NCI-H2196 treated with DMSO at 0.1 percent for 48 hours (cell line): ENCODE measurements at regions not wholly inside any gene's neighbourhood (a gene's known extent, or its start where the extent isn't known, plus 50 kb on each side); places are given as distances from the start of the nearest gene placed in this dataset.
"Not testable (repeated sequence)": the region's sequence is repeated elsewhere in the genome, so short reads cannot be mapped to it uniquely, and the experiment has no call there.

Source experiments
- DNase-seq: peaks from one replicate; lab custom pipeline; 2025; ENCODE audit not compliant: unreplicated experiment; lab: John Stamatoyannopoulos, UW

GRCh38 chr18:45339810-45340550 lies 275.3 kb upstream of the SLC14A2 start:
- no peak for DNase-seq

DNA sequence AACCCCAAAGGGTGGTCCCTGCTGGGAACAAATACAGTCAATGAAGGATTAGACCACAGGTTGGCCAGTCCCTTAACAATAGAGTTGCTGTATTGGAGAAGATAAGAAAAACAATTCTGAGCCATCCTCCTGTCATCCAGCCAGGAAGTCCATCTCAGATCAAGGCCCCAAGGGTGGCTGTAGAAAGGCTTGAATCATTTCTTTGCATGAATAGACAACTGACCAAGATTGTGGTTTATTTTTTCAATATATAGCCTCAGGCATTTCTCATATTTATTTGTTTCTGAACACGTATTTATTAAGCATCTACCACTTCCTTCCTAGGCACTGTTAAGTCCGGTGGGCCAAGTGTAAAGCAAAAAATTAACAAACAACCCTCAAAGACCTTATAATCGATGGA lies 274.4 kb upstream of the SLC14A2 start:
- DNase-seq, result no peak

DNA sequence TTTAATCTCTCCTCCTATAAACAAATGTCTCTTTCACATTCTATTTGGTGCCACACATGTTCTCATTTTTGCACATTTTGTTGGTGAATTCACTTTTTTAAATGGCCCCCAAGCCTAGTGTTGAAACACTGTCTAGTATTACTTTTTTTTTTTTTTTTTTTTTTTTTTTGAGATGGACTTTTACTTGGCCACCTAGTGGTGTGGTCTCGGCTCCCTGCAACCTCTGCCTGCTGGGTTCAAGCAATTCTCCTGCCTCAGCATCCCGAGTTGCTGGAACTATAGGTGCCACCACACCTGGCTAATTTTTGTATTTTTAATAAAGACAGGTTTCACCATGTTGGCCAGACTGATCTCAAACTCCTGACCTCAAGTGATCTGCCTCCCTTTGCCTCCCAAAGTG lies 273.8 kb upstream of the SLC14A2 start:
- no peak for DNase-seq

DNA sequence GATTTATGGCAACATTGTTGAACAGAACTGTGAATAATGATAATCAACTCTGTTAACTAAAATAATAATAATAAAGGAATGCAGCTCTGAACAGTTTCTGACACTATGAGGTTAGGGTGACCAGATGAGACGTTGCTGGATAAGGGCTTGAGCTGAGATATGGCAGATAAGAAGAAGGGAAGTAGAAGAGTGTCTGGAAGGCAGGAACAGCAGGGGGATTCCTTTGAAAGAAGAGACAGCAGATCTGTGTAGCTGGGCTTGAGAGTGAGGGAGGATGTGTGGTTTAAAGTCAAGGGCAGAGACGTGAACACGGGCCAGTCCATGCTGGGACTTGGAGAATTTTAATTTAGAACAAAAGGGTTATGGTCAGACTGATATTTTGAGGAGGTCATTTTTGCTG lies 273.1 kb upstream of the SLC14A2 start:
- no peak for DNase-seq

DNA sequence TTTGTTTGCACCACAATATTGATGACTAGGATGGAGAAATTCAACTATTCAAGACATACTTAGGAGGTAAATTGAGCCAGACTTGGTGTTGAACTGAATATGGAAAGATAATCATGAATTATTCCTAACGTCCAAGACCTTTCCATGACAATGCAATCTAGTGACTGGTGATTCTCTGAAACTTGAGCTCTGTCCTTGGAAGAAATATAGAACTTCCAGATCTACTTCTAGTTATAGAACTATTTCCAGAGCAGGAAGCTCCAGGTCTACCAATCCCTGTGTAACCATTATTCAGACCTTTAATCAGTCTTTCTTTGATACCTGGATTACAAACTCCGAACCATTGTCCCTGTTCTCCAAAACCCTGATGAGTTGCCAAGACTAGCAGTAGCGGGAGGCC lies 272.6 kb upstream of the SLC14A2 start:
- no peak for DNase-seq

DNA sequence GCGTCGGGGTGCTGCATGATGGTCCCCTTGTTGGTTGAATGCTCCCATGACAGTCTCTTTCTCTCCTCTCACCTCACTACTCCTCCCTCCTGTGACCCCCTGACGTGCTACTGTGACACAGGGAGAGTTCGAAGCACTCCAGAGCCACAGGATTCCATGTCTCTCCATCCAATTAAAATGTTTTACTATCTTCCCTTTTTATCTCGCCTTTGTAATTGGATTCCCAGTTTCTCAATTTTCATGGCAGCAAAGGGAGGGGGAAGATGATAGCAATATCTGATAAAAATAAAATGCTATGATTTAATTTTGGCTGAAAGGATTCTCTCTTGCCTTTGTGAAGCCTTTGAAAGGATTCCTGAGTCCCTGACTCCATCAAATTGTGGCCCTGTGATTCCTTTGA lies 271.9 kb upstream of the SLC14A2 start:
- DNase-seq, result no peak

GRCh38 chr18:45344680-45345079 lies 270.6 kb upstream of the SLC14A2 start:
- not testable (repeated sequence) for DNase-seq

DNA sequence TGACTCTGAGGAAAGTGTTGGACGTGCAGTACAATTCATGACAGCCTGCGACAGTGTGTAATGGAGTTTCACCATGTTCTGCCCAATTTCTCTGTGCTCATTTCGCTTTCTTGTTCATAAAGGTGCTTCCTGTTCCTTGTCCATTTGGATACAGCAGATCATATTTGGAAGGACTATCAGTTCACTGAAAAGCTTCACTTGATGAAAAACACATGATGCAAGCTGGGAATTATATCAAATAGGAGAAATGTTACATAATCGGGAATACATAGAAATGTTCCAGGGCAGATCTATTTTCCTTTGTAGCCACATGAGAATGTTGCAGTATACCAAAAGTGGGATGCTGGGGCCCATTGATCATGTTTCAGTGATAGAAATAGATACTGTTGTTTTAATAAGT lies 266.3 kb upstream of the SLC14A2 start:
- no peak for DNase-seq

DNA sequence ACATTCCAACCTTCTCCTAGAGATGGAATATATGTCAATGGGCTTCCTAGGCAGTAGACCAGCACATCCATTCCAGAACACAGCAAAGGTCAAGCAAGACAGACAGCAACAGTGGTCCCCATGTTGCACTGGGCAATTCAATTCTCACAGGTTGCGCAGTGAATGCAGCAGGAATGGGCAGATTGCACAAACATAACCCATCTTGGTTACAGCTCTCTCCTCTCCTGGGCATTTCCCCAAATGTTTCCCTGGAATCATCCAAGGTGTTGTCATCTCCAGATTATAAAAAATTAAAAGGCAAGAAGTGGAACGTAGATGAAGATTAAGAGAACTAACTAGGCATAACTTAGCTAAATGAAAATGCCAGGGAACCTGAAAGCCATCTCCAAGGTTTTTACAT lies 265.8 kb upstream of the SLC14A2 start:
- no peak for DNase-seq

DNA sequence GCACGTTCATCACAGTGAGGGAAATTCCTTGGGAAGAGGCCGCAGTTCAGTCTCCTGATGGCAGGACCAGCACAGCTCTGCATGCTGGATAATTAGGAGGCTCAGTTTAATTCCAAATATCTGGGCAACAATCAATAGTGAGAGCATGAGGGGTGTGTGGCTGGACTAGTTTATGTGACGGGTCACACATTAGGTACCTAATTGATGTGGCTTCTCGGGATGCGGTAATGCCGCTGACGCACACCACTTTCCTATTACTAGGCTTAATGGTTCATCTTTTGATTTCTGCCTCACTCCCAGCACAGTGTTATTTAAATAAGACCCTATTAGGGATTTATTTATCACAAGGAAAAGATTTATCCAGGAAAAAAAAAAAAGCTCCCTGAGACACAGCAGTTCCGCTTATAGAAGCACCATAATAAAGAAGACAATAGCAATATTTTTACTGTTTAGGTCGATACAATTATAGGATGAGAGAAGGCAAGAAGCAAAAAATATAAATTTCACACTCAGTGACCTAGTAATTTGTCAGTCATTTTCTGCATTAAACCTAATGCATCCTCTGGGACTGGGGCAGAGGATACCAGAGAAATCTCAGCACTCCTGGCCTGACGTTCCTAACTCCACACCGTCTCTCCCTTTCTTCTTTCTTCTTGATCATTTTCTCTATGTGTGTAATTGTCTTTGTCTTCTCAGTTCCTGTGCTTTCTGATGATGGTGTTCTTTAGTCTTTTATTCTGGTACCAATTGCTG lies 264.7 kb upstream of the SLC14A2 start:
- DNase-seq, result no peak

- no peak for DNase-seq
Measured at GRCh38 chr18:45352874-45353273, 262.4 kb upstream of the SLC14A2 start.

GRCh38 chr18:45353530-45353929 lies 261.7 kb upstream of the SLC14A2 start:
- DNase-seq, result no peak

GRCh38 chr18:45355944-45356520 lies 259.2 kb upstream of the SLC14A2 start:
- DNase-seq, result no peak

DNA sequence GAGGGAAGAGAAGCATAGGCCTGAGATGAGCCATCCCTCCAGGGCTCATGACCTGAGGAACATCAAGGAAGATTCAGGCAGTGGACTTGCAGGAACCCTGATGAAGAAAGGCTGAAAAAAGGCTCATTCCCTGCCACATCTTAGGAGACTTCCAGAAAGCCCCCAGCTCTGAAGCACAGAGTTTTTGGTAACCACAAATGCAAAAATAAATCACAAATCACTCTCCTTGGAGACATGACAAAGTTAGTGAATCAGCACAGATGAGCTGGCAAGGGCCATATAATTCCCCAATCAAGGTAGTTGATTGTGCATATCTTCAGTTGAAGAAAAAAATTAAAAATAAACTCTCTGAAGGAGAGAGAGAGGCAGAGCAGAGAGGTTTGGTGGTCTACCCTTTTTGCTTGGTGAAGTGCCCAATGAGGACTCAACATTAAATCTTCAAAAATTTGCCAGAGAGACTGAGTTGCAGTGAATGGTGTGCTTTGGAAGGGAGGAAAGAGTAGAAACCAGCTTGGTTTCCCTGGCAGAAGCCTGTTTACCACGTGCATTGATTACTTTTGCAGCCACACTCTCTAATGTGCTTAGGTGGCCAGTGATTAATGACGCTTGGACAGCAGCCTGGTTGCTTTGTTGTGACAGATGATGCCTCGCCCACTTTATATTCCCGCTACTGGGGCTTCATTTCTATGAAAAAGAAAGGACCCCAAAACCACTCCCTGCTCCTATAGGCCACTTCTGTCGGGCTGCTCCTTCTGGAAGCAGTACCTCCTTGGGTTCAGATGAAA lies 257.4 kb upstream of the SLC14A2 start:
- DNase-seq, result no peak

- DNase-seq, result no peak
Measured at GRCh38 chr18:45359275-45360009, 255.8 kb upstream of the SLC14A2 start.

DNA sequence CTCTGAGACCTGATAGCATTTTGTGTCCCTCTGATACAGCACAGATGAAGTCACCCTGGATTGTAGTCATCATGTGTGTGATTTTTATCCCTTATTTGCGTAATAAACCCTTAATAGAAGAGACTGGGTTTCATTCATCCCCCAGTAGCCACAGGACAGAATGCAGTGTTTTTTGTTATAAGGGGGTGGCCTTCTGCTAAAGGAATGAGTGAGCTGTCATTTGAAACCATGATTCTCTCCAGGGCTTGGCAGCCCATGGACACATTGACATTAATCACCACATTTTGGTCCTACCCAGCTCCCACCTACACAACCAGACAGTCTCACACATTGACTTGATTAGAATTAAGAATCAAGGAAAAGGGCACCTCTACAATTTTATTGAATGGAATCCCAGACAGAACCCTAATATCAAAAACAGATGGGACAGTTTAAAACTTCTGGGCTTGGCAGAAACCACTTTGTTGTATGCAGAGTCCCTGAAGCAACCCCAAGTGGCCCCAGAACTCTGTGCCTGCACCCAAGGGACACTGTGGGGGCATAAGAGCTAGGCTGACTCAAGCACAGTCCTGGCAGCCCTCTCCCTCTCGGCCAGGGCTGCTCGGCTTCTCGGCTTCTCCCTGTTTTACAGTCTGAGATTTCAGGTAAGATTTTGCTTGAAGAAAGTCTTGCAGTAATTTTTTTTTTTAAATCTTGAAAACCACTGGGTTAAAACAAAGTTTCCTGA lies 254.0 kb upstream of the SLC14A2 start:
- DNase-seq, result no peak

GRCh38 chr18:45363196-45363595 lies 252.1 kb upstream of the SLC14A2 start:
- no peak for DNase-seq

GRCh38 chr18:45365835-45366234 lies 249.4 kb upstream of the SLC14A2 start:
- no peak for DNase-seq

- no peak for DNase-seq
Measured at GRCh38 chr18:45370255-45371010, 244.8 kb upstream of the SLC14A2 start.
